GM12892 (cell line): ENCODE measurements at regions not wholly inside any gene's neighbourhood (a gene's known extent, or its start where the extent isn't known, plus 50 kb on each side); places are given as distances from the start of the nearest gene placed in this dataset.

Source experiments
- POLR2A ChIP-seq: IDR thresholded peaks from 2 replicates; pipeline ENCODE4 v1.6.1; 2011; ENCODE audit warnings: low read depth, low read length, control low read depth
- POLR2AphosphoS5 ChIP-seq: IDR thresholded peaks from 2 replicates; pipeline ENCODE4 v1.6.1; 2011; ENCODE audit warnings: low read depth, low read length, control low read depth

DNA sequence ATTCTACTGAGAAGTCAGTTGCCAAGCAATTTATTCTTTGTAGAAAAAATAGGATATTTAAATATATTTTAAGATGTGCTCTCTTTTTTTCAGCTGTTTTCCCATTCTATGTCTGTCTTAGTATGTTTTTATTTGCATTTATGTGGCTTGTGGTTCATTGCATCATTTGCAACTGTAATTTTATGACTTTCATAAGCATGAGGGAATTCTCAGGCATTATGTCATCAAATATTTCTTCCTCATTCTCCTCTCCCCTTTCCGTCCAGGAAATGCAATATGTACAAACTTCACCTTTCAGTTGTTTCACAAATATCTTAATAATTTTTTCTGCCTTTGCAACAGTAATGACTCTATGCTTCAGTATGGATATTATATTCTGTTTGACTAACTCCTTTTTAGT lies 560.2 kb upstream of the LRATD1 start:
- TF ChIP-seq POLR2AphosphoS5 = no peak
- no peak for TF ChIP-seq POLR2A
